Caco-2 (cell line): ENCODE measurements at regions not wholly inside any gene's neighbourhood (a gene's known extent, or its start where the extent isn't known, plus 50 kb on each side); places are given as distances from the start of the nearest gene placed in this dataset.
"Not testable (repeated sequence)": the region's sequence is repeated elsewhere in the genome, so short reads cannot be mapped to it uniquely, and the experiment has no call there.

Experiments
- BruUV-seq: library from RNA; stranded (reverse); fragments of 400-500 nt; replicated peaks from 2 replicates; lab custom pipeline; 2021; lab: Mats Ljungman, UMichigan
- CTCF ChIA-PET: fragments of 300-600 bp; sonication (Branson Sonifier 250); formaldehyde crosslinking; loops from one replicate; lab custom pipeline; 2022; ENCODE audit warnings: antibody characterized with exemption; lab: Charles Lee
- POLR2A ChIA-PET: fragments of 300-600 bp; sonication (Branson Sonifier 250); formaldehyde crosslinking; loops from one replicate; lab custom pipeline; 2022; ENCODE audit warnings: antibody characterized with exemption; lab: Charles Lee
- DNase-seq, 2 experiments: peaks; one replicate each; pipeline versions ENCODE4 v3.0.0 to v3.0.0-alpha.2; 2020 to 2022
- H3K27me3 ChIP-seq: replicated peaks from 2 replicates; pipeline ENCODE4 v1.6.0; 2011; ENCODE audit warnings: low read length; ENCODE audit not compliant: control insufficient read depth, insufficient read depth
- H3K36me3 ChIP-seq: 2 replicates; pipeline ENCODE4 v1.5.1; 2011; ENCODE audit warnings: low read length; ENCODE audit not compliant: control insufficient read depth, insufficient read depth
- H3K4me1 ChIP-seq: fragments of 250-450 bp; sonication (Bioruptor Pico); 2 replicates; pipeline ENCODE4 v1.5.1; 2020; ENCODE audit warnings: mild to moderate bottlenecking
- H3K4me3 ChIP-seq: 2 replicates; pipeline ENCODE4 v1.5.1; 2011; ENCODE audit warnings: low read depth, mild to moderate bottlenecking, control low read depth, low read length
- H3K9me3 ChIP-seq: fragments of 250-450 bp; sonication (Bioruptor Pico); 2 replicates; pipeline ENCODE4 v1.5.1; 2020; ENCODE audit warnings: mild to moderate bottlenecking, moderate library complexity
- H3K27ac Mint-ChIP-seq: one replicate; pipeline ENCODE4 v1.8.0; 2022; ENCODE audit warnings: mixed read lengths; ENCODE audit not compliant: unreplicated experiment
- H3K27me3 Mint-ChIP-seq: one replicate; pipeline ENCODE4 v1.8.0; 2022; ENCODE audit warnings: mixed read lengths; ENCODE audit not compliant: insufficient read depth, unreplicated experiment
- H3K36me3 Mint-ChIP-seq: one replicate; pipeline ENCODE4 v1.8.0; 2022; ENCODE audit warnings: mild to moderate bottlenecking, mixed read lengths; ENCODE audit not compliant: insufficient read depth, unreplicated experiment
- H3K4me1 Mint-ChIP-seq: one replicate; pipeline ENCODE4 v1.8.0; 2022; ENCODE audit warnings: low read depth, mixed read lengths; ENCODE audit not compliant: unreplicated experiment
- H3K4me3 Mint-ChIP-seq: one replicate; pipeline ENCODE4 v1.8.0; 2022; ENCODE audit warnings: mild to moderate bottlenecking, moderate library complexity, mixed read lengths; ENCODE audit not compliant: unreplicated experiment
- H3K9me3 Mint-ChIP-seq: one replicate; pipeline ENCODE4 v1.8.0; 2022; ENCODE audit warnings: mixed read lengths; ENCODE audit not compliant: unreplicated experiment
- CTCF ChIP-seq, 2 experiments: fragments of 200-600 bp in 1 of 2; IDR thresholded peaks; 1 replicate in 1 of 2; 2 replicates in 1 of 2; pipeline versions ENCODE4 v1.5.1 to v1.8.0; 2011 to 2022; ENCODE audit warnings: antibody characterized with exemption in 1 of 2, control low read depth in 1 of 2, inconsistent platforms in 1 of 2, low read depth in 1 of 2, low read length in 1 of 2, mild to moderate bottlenecking in 1 of 2, moderate library complexity in 1 of 2; ENCODE audit not compliant: insufficient read depth in 1 of 2, severe bottlenecking in 1 of 2, unreplicated experiment in 1 of 2
- intact Hi-C: fragments of 100-400 bp; cut with micrococcal nuclease; formaldehyde crosslinking; loops from one replicate; pipeline ENCODE4 v1.10.0; 2022; ENCODE audit not compliant: unreplicated experiment

DNA sequence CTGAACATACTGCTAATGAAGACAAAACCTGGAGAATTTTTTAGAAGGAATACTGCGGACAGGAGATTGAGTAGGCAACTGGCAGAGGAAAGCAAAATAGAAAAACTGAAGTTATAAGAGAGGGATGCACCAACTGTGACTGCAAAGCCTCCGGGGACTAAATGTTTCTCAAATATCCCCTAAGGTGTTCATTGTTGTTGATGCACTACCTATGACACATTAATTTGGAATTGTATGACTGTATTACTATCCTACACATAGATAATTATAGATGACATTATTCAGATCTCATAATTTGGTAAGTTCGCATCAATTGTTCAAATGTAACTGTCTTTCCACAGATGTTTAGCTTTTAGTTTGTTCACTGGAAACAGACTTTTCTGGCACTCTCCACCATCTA, 341.1 kb downstream of the MMUT start:
- Mint-ChIP-seq H3K27ac (no peak overlapping the region), H3K9me3 (no peaks in the 10 kb centered on the region), H3K4me1 (no peaks in the 10 kb centered on the region), H3K4me3 (no peak overlapping the region), H3K27me3 (no peaks in the 10 kb centered on the region), H3K36me3 (no peaks in the 10 kb centered on the region)
- TF ChIP-seq CTCF (IDR thresholded peaks at IDR 0.05; ENCODE audit: insufficient read depth in 1 of 2, low read depth in 1 of 2, low read length in 1 of 2, severe bottlenecking in 1 of 2, unreplicated experiment in 1 of 2) = no peak
- no TSS peak for BruUV-seq
- Histone ChIP-seq H3K4me1 (no peaks in the 10 kb centered on the region), H3K9me3 (no peaks in the 10 kb centered on the region), H3K36me3 (no peaks in the 10 kb centered on the region), H3K27me3 (no peaks in the 10 kb centered on the region), H3K4me3 (no peak overlapping the region)
- ChIA-PET CTCF (no interaction called here), POLR2A (no interaction called here)
- intact Hi-C loops = no loop called here
- no peak for DNase-seq

GRCh38 chr6:49118478-49118877, 344.6 kb downstream of the MMUT start:
- H3K36me3 Mint-ChIP-seq = no peaks in the 10 kb centered on the region
- H3K36me3 ChIP-seq = no peaks in the 10 kb centered on the region
- H3K4me3 ChIP-seq = no peak overlapping the region
- TF ChIP-seq CTCF (IDR thresholded peaks at IDR 0.05; ENCODE audit: insufficient read depth in 1 of 2, low read depth in 1 of 2, low read length in 1 of 2, severe bottlenecking in 1 of 2, unreplicated experiment in 1 of 2) = no peak
- no TSS peak for BruUV-seq
- no peaks in the 10 kb centered on the region for H3K9me3 ChIP-seq
- no peak for DNase-seq
- no peaks in the 10 kb centered on the region for H3K4me1 ChIP-seq
- H3K27me3 ChIP-seq = no peaks in the 10 kb centered on the region
- no peak overlapping the region for H3K27ac Mint-ChIP-seq
- no peaks in the 10 kb centered on the region for H3K27me3 Mint-ChIP-seq
- POLR2A ChIA-PET = no interaction called here
- H3K4me1 Mint-ChIP-seq = no peaks in the 10 kb centered on the region
- H3K4me3 Mint-ChIP-seq = no peak overlapping the region
- intact Hi-C loops = no loop called here
- no peaks in the 10 kb centered on the region for H3K9me3 Mint-ChIP-seq
- CTCF ChIA-PET = no interaction called here

DNA sequence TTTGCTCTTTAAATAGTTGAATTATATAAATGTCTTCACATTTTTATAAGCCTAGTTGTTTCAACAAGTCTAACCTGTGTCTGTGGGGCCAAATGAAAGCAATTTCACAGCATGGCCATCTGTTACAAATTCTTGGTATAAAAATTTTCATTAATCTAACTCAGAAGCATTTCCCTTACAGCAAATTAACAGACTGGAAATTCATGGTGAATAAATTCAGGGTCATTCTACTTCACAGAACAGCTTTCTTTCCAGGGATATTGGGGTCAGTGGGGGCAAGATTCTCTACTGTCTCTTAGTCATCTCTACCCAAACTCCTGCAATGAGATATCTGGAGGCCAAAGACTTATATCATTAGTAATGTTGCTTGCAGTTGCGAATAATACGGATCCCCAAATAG, 352.1 kb downstream of the MMUT start:
- CTCF ChIA-PET = no interaction called here
- POLR2A ChIA-PET = no interaction called here
- Mint-ChIP-seq H3K27me3 (no peaks in the 10 kb centered on the region), H3K4me3 (no peak overlapping the region), H3K9me3 (no peaks in the 10 kb centered on the region), H3K27ac (no peak overlapping the region), H3K36me3 (no peaks in the 10 kb centered on the region), H3K4me1 (no peaks in the 10 kb centered on the region)
- no TSS peak for BruUV-seq
- Histone ChIP-seq H3K36me3 (no peaks in the 10 kb centered on the region), H3K27me3 (no peaks in the 10 kb centered on the region), H3K4me3 (no peak overlapping the region), H3K9me3 (no peaks in the 10 kb centered on the region), H3K4me1 (no peaks in the 10 kb centered on the region)
- no peak for TF ChIP-seq CTCF (IDR thresholded peaks at IDR 0.05; ENCODE audit: insufficient read depth in 1 of 2, low read depth in 1 of 2, low read length in 1 of 2, severe bottlenecking in 1 of 2, unreplicated experiment in 1 of 2)
- no peak for DNase-seq
- intact Hi-C loops = no loop called here

- intact Hi-C loops, H3K4me1 Mint-ChIP-seq, H3K27me3 Mint-ChIP-seq, H3K27me3 ChIP-seq, H3K4me1 ChIP-seq, POLR2A ChIA-PET, BruUV-seq, H3K36me3 ChIP-seq, H3K9me3 ChIP-seq, H3K27ac Mint-ChIP-seq, H3K36me3 Mint-ChIP-seq, CTCF ChIA-PET, H3K4me3 ChIP-seq, H3K4me3 Mint-ChIP-seq: not testable (repeated sequence)
- peaks cover 18% of the 10 kb centered on the region for H3K9me3 Mint-ChIP-seq
- DNase-seq = peak; percentile 3 to 30
Observed at GRCh38 chr6:49097664-49098063, 365.4 kb downstream of the MMUT start.
